HEK293 (cell line): ENCODE measurements at regions not wholly inside any gene's neighbourhood (a gene's known extent, or its start where the extent isn't known, plus 50 kb on each side); places are given as distances from the start of the nearest gene placed in this dataset.

Source experiments
- CTCF ChIA-PET: fragments of 350-600 bp; formaldehyde crosslinking; extraction: SDS; loops from one replicate; lab custom pipeline; 2021; ENCODE audit warnings: antibody characterized with exemption; lab: Yijun Ruan, JAX
- POLR2A ChIA-PET: fragments of 300-600 bp; formaldehyde crosslinking; extraction: SDS; loops from one replicate; lab custom pipeline; 2020; ENCODE audit warnings: antibody characterized with exemption, inconsistent platforms; lab: Yijun Ruan, JAX
- H3K27ac ChIP-seq: fragments of 200-500 bp; sonication (Bioruptor generic); 2 replicates; pipeline ENCODE4 v1.5.1; 2014; ENCODE audit warnings: low read depth, low read length, control low read depth, inconsistent platforms; ENCODE audit errors: extremely low read depth
- H3K36me3 ChIP-seq, 2 experiments: fragments of 200-500 bp in 1 of 2; sonication (Bioruptor generic) in 1 of 2; 1 replicate in 1 of 2; 2 replicates in 1 of 2; pipeline ENCODE4 v1.5.1; 2014 to 2017; ENCODE audit warnings: inconsistent platforms in 2 of 2, low read length in 2 of 2; ENCODE audit not compliant: control insufficient read depth in 2 of 2, insufficient read depth in 1 of 2
- H3K4me1 ChIP-seq: fragments of 200-500 bp; sonication (Bioruptor generic); 2 replicates; pipeline ENCODE4 v1.5.1; 2014; ENCODE audit warnings: mild to moderate bottlenecking, low read length, inconsistent platforms; ENCODE audit not compliant: control insufficient read depth, insufficient read depth
- H3K4me3 ChIP-seq: 2 replicates; pipeline ENCODE4 v1.5.1; 2011; ENCODE audit warnings: low read depth, mild to moderate bottlenecking, control low read depth, low read length, moderate library complexity
- H3K9me3 ChIP-seq: fragments of 200-500 bp; sonication (Bioruptor generic); 2 replicates; pipeline ENCODE4 v1.5.1; 2014; ENCODE audit warnings: low read depth, low read length, inconsistent platforms; ENCODE audit not compliant: control insufficient read depth, insufficient read depth
- GLI4 ChIP-seq: fragments of 450-650 bp; formaldehyde crosslinking; IDR thresholded peaks from 2 replicates; pipeline ENCODE4 v1.5.1; 2016; ENCODE audit warnings: missing biosample characterization, missing genetic modification characterization
- KLF1 ChIP-seq: fragments of 450-650 bp; formaldehyde crosslinking; IDR thresholded peaks from 2 replicates; pipeline ENCODE4 v1.5.1; 2016; ENCODE audit warnings: missing biosample characterization, missing genetic modification characterization
- REPIN1 ChIP-seq: fragments of 450-650 bp; formaldehyde crosslinking; IDR thresholded peaks from 2 replicates; pipeline ENCODE4 v1.5.1; 2017; ENCODE audit warnings: missing biosample characterization, missing genetic modification characterization, low read depth
- ZBTB21 ChIP-seq: fragments of 450-650 bp; formaldehyde crosslinking; IDR thresholded peaks from 2 replicates; pipeline ENCODE4 v1.5.1; 2017; ENCODE audit warnings: missing biosample characterization, missing genetic modification characterization
- ZNF10 ChIP-seq: fragments of 450-650 bp; formaldehyde crosslinking; IDR thresholded peaks from 2 replicates; pipeline ENCODE4 v1.5.1; 2017; ENCODE audit warnings: missing biosample characterization, missing genetic modification characterization
- ZNF174 ChIP-seq: fragments of 450-650 bp; formaldehyde crosslinking; IDR thresholded peaks from 2 replicates; pipeline ENCODE4 v1.5.0; 2017; ENCODE audit warnings: missing biosample characterization, mild to moderate bottlenecking, missing genetic modification characterization
- ZNF2 ChIP-seq: fragments of 450-650 bp; formaldehyde crosslinking; IDR thresholded peaks from 2 replicates; pipeline ENCODE4 v1.5.1; 2016; ENCODE audit warnings: missing biosample characterization, missing genetic modification characterization
- ZNF292 ChIP-seq: fragments of 450-650 bp; formaldehyde crosslinking; IDR thresholded peaks from 2 replicates; pipeline ENCODE4 v1.5.1; 2016; ENCODE audit warnings: low read depth, missing biosample characterization, missing genetic modification characterization, borderline replicate concordance
- ZNF311 ChIP-seq: fragments of 450-650 bp; formaldehyde crosslinking; IDR thresholded peaks from 2 replicates; pipeline ENCODE4 v1.5.1; 2017; ENCODE audit warnings: missing biosample characterization, missing genetic modification characterization, borderline replicate concordance
- ZNF37A ChIP-seq: fragments of 450-650 bp; IDR thresholded peaks from 2 replicates; pipeline ENCODE4 v1.5.1; 2018; ENCODE audit warnings: missing biosample characterization, missing genetic modification characterization
- ZNF391 ChIP-seq: fragments of 450-650 bp; formaldehyde crosslinking; IDR thresholded peaks from 2 replicates; pipeline ENCODE4 v1.5.1; 2016; ENCODE audit warnings: low read depth, missing biosample characterization, missing genetic modification characterization, borderline replicate concordance
- ZNF514 ChIP-seq: fragments of 450-650 bp; formaldehyde crosslinking; IDR thresholded peaks from 2 replicates; pipeline ENCODE4 v1.5.1; 2016; ENCODE audit warnings: missing biosample characterization, missing genetic modification characterization
- TF ChIP-seq, protein P1 (sequence below): fragments of 450-650 bp; formaldehyde crosslinking; IDR thresholded peaks from 2 replicates; pipeline ENCODE4 v1.5.1; 2016; ENCODE audit warnings: missing biosample characterization, missing genetic modification characterization
- TF ChIP-seq, protein P2 (sequence below): fragments of 450-650 bp; formaldehyde crosslinking; IDR thresholded peaks from 2 replicates; pipeline ENCODE4 v1.5.1; 2016; ENCODE audit warnings: missing biosample characterization, missing genetic modification characterization
- TF ChIP-seq, protein P3 (sequence below): fragments of 450-650 bp; formaldehyde crosslinking; IDR thresholded peaks from 2 replicates; pipeline ENCODE4 v1.5.1; 2016; ENCODE audit warnings: missing biosample characterization, missing genetic modification characterization
- TF ChIP-seq, protein P4 (sequence below): fragments of 450-650 bp; formaldehyde crosslinking; IDR thresholded peaks from 2 replicates; pipeline ENCODE4 v1.5.1; 2016; ENCODE audit warnings: missing biosample characterization, missing genetic modification characterization
- TF ChIP-seq, protein P5 (sequence below): fragments of 450-650 bp; formaldehyde crosslinking; IDR thresholded peaks from 2 replicates; pipeline ENCODE4 v1.5.1; 2016; ENCODE audit warnings: missing biosample characterization, missing genetic modification characterization
- TF ChIP-seq, protein P6 (sequence below): fragments of 450-650 bp; formaldehyde crosslinking; conservative IDR thresholded peaks from 2 replicates; pipeline ENCODE4 v1.5.1; 2016; ENCODE audit warnings: low read depth, missing biosample characterization, missing genetic modification characterization

DNA sequence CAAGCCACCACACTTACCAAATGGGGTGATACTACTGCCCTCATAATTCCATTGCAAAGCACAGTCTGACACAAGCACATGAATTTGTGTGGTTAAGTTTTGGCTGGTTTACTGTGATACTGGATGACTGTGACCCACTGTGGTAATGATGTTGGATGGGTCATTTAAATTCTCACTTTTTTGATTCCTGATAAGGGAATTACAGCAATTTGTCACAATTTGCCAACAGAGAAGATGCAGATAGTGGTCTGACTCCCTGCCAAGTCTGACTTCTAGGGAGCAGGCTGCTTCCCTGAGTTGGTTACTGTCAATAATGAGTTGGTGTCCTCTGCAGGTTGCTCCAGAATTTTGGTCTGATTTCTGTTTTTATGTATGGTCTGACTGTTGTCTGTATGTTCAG is 731.9 kb downstream of the MTRR start:
- Histone ChIP-seq H3K4me1 (no peaks in the 10 kb centered on the region), H3K4me3 (no peak overlapping the region), H3K9me3 (no peaks in the 10 kb centered on the region), H3K36me3 (no peaks in the 10 kb centered on the region), H3K27ac (no peak overlapping the region)
- TF ChIP-seq, protein P1, sequence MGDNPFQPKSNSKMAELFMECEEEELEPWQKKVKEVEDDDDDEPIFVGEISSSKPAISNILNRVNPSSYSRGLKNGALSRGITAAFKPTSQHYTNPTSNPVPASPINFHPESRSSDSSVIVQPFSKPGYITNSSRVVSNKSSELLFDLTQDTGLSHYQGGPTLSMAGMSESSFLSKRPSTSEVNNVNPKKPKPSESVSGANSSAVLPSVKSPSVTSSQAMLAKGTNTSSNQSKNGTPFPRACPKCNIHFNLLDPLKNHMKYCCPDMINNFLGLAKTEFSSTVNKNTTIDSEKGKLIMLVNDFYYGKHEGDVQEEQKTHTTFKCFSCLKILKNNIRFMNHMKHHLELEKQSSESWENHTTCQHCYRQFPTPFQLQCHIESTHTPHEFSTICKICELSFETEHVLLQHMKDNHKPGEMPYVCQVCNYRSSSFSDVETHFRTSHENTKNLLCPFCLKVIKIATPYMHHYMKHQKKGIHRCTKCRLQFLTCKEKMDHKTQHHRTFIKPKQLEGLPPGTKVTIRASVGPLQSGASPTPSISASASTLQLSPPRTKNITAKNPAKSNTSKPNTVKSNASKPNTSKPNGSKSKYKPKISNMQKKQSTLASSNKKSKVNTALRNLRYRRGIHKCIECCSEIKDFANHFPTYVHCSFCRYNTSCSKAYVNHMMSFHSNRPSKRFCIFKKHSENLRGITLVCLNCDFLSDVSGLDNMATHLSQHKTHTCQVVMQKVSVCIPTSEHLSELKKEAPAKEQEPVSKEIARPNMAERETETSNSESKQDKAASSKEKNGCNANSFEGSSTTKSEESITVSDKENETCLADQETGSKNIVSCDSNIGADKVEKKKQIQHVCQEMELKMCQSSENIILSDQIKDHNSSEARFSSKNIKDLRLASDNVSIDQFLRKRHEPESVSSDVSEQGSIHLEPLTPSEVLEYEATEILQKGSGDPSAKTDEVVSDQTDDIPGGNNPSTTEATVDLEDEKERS (tag by site-specific recombination), result no peak
- no peak for TF ChIP-seq ZNF174 (tag by site-specific recombination)
- TF ChIP-seq, protein P2, sequence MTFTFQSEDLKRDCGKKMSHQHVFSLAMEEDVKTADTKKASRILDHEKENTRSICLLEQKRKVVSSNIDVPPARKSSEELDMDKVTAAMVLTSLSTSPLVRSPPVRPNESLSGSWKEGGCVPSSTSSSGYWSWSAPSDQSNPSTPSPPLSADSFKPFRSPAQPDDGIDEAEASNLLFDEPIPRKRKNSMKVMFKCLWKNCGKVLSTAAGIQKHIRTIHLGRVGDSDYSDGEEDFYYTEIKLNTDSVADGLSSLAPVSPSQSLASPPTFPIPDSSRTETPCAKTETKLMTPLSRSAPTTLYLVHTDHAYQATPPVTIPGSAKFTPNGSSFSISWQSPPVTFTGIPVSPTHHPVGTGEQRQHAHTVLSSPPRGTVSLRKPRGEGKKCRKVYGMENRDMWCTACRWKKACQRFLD (tag by site-specific recombination), result no peak
- TF ChIP-seq, protein P3, sequence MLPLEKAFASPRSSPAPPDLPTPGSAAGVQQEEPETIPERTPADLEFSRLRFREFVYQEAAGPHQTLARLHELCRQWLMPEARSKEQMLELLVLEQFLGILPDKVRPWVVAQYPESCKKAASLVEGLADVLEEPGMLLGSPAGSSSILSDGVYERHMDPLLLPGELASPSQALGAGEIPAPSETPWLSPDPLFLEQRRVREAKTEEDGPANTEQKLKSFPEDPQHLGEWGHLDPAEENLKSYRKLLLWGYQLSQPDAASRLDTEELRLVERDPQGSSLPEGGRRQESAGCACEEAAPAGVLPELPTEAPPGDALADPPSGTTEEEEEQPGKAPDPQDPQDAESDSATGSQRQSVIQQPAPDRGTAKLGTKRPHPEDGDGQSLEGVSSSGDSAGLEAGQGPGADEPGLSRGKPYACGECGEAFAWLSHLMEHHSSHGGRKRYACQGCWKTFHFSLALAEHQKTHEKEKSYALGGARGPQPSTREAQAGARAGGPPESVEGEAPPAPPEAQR (tag by site-specific recombination), result no peak
- ChIA-PET POLR2A (no interaction called here), CTCF (no interaction called here)

DNA sequence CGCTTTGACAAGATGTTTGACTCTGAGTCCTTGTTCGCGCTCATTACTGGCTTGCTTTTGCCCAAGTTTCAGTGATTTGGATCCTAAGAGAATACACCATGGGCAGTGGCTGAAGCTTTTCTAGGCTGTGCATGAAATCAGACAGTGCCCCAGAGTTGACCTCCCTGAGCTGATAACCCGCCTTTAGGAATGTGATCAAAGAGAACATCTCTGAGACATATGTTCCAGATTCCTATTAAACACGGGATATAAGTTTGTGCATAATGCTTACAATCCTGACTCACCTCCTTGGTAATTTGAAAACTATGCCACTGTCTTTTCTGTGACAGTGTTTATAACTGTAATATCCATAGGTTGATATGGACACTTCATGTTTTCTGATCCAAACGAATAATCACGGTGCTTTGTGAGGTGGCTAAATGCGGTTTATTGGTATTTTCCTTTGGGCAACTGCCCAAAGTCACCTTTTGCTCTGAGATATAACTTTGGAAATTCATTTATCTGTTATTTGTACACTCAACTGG is 732.9 kb downstream of the MTRR start:
- H3K4me1 ChIP-seq, result no peaks in the 10 kb centered on the region

DNA sequence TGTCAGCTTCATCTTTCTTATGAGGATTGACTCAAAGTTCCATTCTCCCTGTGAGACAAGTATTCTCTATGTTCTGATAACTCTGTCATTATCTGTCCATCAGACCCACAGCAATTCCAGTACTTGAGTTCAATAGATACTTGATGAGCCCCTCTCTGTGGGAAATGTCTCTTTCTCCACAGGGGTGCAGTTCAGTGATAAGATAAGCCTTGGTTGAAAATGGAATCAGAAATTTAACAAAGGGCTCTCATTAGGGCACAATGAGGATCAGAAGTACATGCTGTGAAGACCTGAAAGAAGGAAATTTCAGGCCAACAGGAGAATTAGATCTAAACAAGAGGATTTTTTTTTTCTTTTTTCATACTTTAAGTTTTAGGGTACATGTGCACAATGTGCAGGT is 737.3 kb downstream of the MTRR start:
- H3K4me1 ChIP-seq, result no peaks in the 10 kb centered on the region
- CTCF ChIA-PET, result no interaction called here
- no peak overlapping the region for H3K27ac ChIP-seq
- no peaks in the 10 kb centered on the region for H3K9me3 ChIP-seq
- H3K4me3 ChIP-seq, result no peak overlapping the region
- POLR2A ChIA-PET, result no interaction called here
- H3K36me3 ChIP-seq, result no peaks in the 10 kb centered on the region
- TF ChIP-seq ZNF2 (tag by site-specific recombination), result no peak
- TF ChIP-seq REPIN1 (tag by site-specific recombination), result no peak
- TF ChIP-seq GLI4, result no peak
- TF ChIP-seq, protein P4, sequence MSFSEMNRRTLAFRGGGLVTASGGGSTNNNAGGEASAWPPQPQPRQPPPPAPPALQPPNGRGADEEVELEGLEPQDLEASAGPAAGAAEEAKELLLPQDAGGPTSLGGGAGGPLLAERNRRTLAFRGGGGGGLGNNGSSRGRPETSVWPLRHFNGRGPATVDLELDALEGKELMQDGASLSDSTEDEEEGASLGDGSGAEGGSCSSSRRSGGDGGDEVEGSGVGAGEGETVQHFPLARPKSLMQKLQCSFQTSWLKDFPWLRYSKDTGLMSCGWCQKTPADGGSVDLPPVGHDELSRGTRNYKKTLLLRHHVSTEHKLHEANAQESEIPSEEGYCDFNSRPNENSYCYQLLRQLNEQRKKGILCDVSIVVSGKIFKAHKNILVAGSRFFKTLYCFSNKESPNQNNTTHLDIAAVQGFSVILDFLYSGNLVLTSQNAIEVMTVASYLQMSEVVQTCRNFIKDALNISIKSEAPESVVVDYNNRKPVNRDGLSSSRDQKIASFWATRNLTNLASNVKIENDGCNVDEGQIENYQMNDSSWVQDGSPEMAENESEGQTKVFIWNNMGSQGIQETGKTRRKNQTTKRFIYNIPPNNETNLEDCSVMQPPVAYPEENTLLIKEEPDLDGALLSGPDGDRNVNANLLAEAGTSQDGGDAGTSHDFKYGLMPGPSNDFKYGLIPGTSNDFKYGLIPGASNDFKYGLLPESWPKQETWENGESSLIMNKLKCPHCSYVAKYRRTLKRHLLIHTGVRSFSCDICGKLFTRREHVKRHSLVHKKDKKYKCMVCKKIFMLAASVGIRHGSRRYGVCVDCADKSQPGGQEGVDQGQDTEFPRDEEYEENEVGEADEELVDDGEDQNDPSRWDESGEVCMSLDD (tag by site-specific recombination), result no peak
- TF ChIP-seq ZNF10 (tag by site-specific recombination), result no peak
- TF ChIP-seq, protein P5, sequence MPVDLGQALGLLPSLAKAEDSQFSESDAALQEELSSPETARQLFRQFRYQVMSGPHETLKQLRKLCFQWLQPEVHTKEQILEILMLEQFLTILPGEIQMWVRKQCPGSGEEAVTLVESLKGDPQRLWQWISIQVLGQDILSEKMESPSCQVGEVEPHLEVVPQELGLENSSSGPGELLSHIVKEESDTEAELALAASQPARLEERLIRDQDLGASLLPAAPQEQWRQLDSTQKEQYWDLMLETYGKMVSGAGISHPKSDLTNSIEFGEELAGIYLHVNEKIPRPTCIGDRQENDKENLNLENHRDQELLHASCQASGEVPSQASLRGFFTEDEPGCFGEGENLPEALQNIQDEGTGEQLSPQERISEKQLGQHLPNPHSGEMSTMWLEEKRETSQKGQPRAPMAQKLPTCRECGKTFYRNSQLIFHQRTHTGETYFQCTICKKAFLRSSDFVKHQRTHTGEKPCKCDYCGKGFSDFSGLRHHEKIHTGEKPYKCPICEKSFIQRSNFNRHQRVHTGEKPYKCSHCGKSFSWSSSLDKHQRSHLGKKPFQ, result no peak
- no peak for TF ChIP-seq ZNF391
- TF ChIP-seq, protein P6, sequence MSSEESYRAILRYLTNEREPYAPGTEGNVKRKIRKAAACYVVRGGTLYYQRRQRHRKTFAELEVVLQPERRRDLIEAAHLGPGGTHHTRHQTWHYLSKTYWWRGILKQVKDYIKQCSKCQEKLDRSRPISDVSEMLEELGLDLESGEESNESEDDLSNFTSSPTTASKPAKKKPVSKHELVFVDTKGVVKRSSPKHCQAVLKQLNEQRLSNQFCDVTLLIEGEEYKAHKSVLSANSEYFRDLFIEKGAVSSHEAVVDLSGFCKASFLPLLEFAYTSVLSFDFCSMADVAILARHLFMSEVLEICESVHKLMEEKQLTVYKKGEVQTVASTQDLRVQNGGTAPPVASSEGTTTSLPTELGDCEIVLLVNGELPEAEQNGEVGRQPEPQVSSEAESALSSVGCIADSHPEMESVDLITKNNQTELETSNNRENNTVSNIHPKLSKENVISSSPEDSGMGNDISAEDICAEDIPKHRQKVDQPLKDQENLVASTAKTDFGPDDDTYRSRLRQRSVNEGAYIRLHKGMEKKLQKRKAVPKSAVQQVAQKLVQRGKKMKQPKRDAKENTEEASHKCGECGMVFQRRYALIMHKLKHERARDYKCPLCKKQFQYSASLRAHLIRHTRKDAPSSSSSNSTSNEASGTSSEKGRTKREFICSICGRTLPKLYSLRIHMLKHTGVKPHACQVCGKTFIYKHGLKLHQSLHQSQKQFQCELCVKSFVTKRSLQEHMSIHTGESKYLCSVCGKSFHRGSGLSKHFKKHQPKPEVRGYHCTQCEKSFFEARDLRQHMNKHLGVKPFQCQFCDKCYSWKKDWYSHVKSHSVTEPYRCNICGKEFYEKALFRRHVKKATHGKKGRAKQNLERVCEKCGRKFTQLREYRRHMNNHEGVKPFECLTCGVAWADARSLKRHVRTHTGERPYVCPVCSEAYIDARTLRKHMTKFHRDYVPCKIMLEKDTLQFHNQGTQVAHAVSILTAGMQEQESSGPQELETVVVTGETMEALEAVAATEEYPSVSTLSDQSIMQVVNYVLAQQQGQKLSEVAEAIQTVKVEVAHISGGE (tag by site-specific recombination), result no peak
- TF ChIP-seq, protein P3 (tag by site-specific recombination), result no peak
- no peak for TF ChIP-seq ZBTB21

More for the DNA sequence above, 732.9 kb downstream of the MTRR start:
- no peaks in the 10 kb centered on the region for H3K36me3 ChIP-seq
- ChIA-PET CTCF (no interaction called here), POLR2A (no interaction called here)
- no peak overlapping the region for H3K27ac ChIP-seq
- no peaks in the 10 kb centered on the region for H3K9me3 ChIP-seq
- no peak overlapping the region for H3K4me3 ChIP-seq
- TF ChIP-seq ZNF292 (tag by site-specific recombination) (no peak), KLF1 (no peak), ZNF37A (tag by site-specific recombination) (no peak), ZNF311 (tag by site-specific recombination) (no peak), ZNF514 (tag by site-specific recombination) (no peak)
